Brain microvascular endothelial cell (primary cell): ENCODE measurements at regions not wholly inside any gene's neighbourhood (a gene's known extent, or its start where the extent isn't known, plus 50 kb on each side); places are given as distances from the start of the nearest gene placed in this dataset.

Source experiments
- DNase-seq: peaks from one replicate; pipeline ENCODE4 v3.0.0-alpha.2; 2020
- H3K27ac ChIP-seq: fragments of 250-450 bp; sonication (Bioruptor Pico); 2 replicates; pipeline ENCODE4 v1.5.1; 2020; ENCODE audit warnings: mild to moderate bottlenecking, moderate library complexity
- H3K27me3 ChIP-seq: fragments of 250-450 bp; sonication (Bioruptor Pico); replicated peaks from 2 replicates; pipeline ENCODE4 v1.5.1; 2020; ENCODE audit warnings: mild to moderate bottlenecking
- H3K36me3 ChIP-seq: fragments of 250-450 bp; sonication (Bioruptor Pico); replicated peaks from 2 replicates; pipeline ENCODE4 v1.5.1; 2020; ENCODE audit warnings: mild to moderate bottlenecking
- H3K4me3 ChIP-seq: 2 replicates; pipeline ENCODE4 v1.5.1; 2011; ENCODE audit warnings: low read depth, mild to moderate bottlenecking, control low read depth, low read length, moderate library complexity
- in situ Hi-C: cut with HindIII; loops from 2 replicates; pipeline ENCODE4 v1.10.0; 2017; ENCODE audit warnings: low sequenced_read_pairs, low pct_ligation_motif_present
- TF ChIP-seq, protein P1 (sequence below): IDR thresholded peaks from 2 replicates; pipeline ENCODE4 v1.5.1; 2011; ENCODE audit warnings: low read depth, mild to moderate bottlenecking, moderate library complexity, low read length, control low read depth, inconsistent platforms; ENCODE audit errors: missing control alignments

- H3K27ac ChIP-seq, result peak overlapping the region; percentile 81
- no peaks in the 10 kb centered on the region for H3K36me3 ChIP-seq
- in situ Hi-C loops, result loop anchor here (10.0 to 25.0 kb wide), 2 partner anchors 257 to 346 kb away; partner anchors contain the start of gene KLF3
- DNase-seq, result peak; percentile 92
- peak overlapping the region; percentile 20 for H3K4me3 ChIP-seq
- H3K27me3 ChIP-seq, result no peaks in the 10 kb centered on the region
- TF ChIP-seq, protein P1, sequence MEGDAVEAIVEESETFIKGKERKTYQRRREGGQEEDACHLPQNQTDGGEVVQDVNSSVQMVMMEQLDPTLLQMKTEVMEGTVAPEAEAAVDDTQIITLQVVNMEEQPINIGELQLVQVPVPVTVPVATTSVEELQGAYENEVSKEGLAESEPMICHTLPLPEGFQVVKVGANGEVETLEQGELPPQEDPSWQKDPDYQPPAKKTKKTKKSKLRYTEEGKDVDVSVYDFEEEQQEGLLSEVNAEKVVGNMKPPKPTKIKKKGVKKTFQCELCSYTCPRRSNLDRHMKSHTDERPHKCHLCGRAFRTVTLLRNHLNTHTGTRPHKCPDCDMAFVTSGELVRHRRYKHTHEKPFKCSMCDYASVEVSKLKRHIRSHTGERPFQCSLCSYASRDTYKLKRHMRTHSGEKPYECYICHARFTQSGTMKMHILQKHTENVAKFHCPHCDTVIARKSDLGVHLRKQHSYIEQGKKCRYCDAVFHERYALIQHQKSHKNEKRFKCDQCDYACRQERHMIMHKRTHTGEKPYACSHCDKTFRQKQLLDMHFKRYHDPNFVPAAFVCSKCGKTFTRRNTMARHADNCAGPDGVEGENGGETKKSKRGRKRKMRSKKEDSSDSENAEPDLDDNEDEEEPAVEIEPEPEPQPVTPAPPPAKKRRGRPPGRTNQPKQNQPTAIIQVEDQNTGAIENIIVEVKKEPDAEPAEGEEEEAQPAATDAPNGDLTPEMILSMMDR, result no peak
These were observed 345.1 kb upstream of the KLF3 start for GRCh38 chr4:38318737-38319455.

DNA sequence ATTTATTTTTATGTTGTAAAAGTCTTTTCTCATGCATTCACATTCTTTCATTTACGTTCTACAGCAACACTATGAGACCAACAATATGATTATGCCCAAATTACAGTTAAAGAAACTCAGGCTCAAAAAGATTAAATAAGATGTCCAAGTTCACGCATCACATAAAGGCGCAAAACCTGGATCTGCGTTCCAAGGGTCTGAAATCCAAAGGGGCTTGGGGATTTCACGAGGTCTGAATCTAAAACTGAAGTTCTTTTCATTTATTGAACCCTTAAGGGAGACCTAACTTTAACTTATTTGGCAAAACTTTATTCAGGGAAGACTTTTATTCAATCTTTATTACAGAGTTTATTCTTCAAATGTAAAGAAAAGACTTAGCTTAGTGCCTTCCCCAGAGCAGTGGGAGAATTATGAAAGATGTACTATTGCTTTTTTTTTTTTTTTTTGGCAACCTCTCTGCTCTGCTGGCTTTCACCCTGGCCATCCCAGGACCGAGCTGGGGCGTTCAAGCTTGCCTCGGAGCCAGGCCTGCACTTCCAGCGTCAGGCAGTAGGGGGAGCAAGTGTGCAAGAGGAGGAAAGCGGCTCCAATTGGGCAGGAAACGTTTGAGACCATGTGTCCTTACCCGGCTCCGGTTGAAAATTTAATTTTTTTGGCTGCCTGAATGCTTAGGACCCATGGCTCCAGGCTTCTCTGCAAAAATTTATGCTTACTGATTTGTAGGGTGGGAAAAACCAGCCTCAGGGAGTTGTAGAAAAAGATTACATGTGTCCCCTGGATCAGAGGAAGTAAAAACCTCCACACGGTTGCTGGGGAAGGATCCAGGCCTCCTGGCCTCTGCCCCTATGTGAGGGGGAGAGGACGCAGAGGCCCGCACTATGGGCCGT is 344.3 kb upstream of the KLF3 start:
- no peaks in the 10 kb centered on the region for H3K36me3 ChIP-seq
- in situ Hi-C loops, result loop anchor here (10.0 to 25.0 kb wide), 2 partner anchors 257 to 345 kb away; partner anchors contain the start of gene KLF3
- H3K4me3 ChIP-seq, result no peak overlapping the region
- no peaks in the 10 kb centered on the region for H3K27me3 ChIP-seq
- H3K27ac ChIP-seq, result peak overlapping the region; percentile 81
- peak; percentile 85 for DNase-seq
- TF ChIP-seq, protein P1, result peak; percentile 98

DNA sequence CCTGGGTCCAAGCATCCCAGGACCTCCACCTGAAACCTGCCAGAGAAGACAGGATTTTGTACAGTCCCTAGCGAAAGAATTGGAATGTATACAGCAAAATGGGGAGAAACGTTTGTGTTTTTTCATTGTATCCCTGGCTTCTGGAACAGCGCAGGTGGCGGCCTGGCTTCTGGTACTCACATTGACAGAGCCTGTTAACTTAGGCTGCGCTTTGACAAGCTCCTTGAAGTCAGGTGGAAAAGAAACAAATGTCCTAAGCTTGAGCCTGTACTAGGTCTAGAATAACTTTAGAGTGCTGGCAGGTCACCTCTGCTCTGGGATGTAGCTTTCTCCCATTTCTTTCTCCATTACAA is 343.7 kb upstream of the KLF3 start:
- no peak for DNase-seq
- Histone ChIP-seq H3K27ac (no peak overlapping the region), H3K27me3 (no peaks in the 10 kb centered on the region), H3K36me3 (no peaks in the 10 kb centered on the region), H3K4me3 (no peak overlapping the region)
- in situ Hi-C loops, result loop anchor here (25.0 kb wide), 1 partner anchor 258 kb away; no protein-coding TSS in a partner anchor
- TF ChIP-seq, protein P1, result no peak

DNA sequence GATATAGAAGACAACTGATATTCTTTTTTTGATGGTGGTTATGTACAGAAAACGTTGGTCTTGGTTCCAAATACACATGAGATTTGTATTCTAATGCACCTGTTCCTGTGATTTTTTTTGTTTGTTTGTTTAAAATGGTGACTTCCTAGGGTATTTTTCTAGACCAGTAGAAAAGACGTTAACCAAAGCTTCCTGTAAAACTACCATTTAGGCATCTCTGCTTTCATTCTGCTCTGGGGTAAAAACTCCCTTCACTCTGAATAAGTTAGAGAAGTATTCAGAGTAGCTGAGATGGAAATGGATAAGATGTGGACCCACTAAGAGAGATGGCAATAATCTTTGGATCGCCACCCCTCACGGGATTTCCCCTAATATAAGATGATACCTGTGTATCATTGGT is 343.2 kb upstream of the KLF3 start:
- in situ Hi-C loops, result loop anchor here (25.0 kb wide), 1 partner anchor 259 kb away; no protein-coding TSS in a partner anchor
- TF ChIP-seq, protein P1, result no peak
- no peak overlapping the region for H3K27ac ChIP-seq
- H3K27me3 ChIP-seq, result no peaks in the 10 kb centered on the region
- H3K4me3 ChIP-seq, result no peak overlapping the region
- H3K36me3 ChIP-seq, result no peaks in the 10 kb centered on the region
- no peak for DNase-seq

GRCh38 chr4:38322714-38323113 is 341.3 kb upstream of the KLF3 start:
- TF ChIP-seq, protein P1, result no peak
- DNase-seq, result peak; percentile 60
- no peak overlapping the region for H3K4me3 ChIP-seq
- H3K27me3 ChIP-seq, result no peaks in the 10 kb centered on the region
- in situ Hi-C loops, result loop anchor here (25.0 kb wide), 1 partner anchor 260 kb away; no protein-coding TSS in a partner anchor
- H3K36me3 ChIP-seq, result no peaks in the 10 kb centered on the region
- no peak overlapping the region for H3K27ac ChIP-seq
